NCI-H446 (cell line): ENCODE measurements at regions not wholly inside any gene's neighbourhood (a gene's known extent, or its start where the extent isn't known, plus 50 kb on each side); places are given as distances from the start of the nearest gene placed in this dataset.

ENCODE experiments used
- DNase-seq, 2 experiments: peaks; one replicate each; lab custom pipeline; 2025; lab: John Stamatoyannopoulos, UW

- DNase-seq: no peak
Measured at GRCh38 chr13:33372251-33372919, 86.8 kb upstream of the STARD13 start.

- no peak for DNase-seq
Measured at GRCh38 chr13:33373624-33374023, 88.1 kb upstream of the STARD13 start.

GRCh38 chr13:33375421-33375820 lies 89.9 kb upstream of the STARD13 start:
- DNase-seq: no peak

DNA sequence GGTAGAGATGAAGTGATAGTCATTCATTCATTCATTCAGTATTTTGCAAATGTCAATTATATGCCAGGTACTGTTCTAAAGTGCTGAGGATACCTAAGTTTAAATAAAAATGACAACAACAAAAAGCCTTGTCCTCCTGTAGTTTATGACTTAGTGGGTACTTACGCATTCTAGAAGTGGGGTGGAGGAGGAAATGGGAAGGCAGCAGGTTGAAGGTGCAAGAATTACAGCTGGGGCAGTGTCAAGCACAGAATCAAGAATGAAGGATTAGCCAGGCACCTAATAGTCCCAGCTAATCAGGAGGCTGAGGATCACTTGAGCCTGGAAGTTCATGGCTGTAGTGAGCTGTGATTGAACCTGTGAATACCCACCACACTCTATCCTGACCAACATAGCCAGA lies 90.7 kb upstream of the STARD13 start:
- DNase-seq: no peak

GRCh38 chr13:33377411-33377810 lies 91.9 kb upstream of the STARD13 start:
- DNase-seq: no peak

- DNase-seq: no peak
Measured at GRCh38 chr13:33377825-33378224, 92.3 kb upstream of the STARD13 start.

DNA sequence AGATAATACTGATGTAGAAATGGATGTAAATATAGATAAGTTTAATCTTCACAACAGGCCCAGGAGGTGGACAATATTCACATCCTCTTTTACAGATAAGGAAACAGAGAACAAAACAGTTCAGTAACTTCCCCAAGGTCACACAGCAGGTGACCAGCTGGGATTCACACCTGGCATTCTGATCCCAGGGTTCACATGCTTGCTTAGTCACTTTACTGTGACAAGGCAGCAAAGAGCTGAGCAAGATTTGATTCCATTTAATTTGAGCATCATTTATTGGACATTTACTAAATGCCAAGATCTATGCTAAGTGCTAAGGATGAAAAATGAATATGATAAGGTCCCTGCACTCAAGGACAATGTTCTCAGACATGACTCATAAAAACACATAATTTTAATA lies 94.1 kb upstream of the STARD13 start:
- no peak for DNase-seq

DNA sequence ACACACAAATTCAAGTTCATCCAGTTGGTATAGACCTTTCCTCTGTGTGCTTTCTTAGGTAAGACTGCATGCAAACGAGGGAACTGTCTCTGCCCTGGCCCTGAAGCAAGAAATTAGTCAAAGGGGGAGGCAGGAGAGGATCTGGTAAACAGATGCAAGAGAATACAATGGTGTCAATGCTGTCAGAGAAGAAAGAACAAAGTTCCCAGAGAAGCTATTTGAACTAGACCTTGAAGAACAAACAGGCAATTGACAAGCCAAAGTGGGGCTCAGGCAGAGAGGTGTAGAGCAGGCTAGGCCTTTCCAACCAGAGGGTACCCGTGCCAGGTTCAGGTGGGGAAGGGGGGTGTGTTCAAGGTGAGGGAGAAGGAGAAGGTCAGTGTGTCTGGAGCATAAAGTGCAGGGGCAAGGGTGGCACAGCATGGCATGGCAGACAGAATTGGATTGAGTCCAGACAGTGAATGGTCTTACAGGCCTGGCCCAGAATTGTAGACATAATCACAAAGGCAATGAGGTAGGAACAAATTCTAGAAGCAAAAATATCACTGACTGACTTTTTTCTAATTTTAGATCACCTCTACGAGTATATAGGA lies 95.0 kb upstream of the STARD13 start:
- DNase-seq: no peak

DNA sequence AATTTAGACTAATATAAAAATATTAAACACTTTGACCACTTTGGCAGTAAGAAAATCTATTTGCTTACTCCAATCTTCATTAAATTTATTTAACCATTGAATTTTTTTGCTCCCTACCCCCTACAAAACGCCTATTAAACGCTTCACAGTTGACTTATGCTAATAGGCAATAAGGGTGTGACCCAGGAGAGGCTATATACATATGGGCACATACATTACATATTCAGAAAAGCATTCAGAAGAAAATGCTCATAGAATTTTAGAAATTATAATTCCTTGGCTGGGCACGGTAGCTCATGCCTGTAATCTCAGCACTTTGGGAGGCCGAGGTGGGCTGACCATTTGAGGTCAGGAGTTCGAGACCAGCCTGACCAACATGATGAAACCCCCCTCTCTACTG lies 95.6 kb upstream of the STARD13 start:
- no peak for DNase-seq

- no peak for DNase-seq
Measured at GRCh38 chr13:33381906-33382305, 96.4 kb upstream of the STARD13 start.

GRCh38 chr13:33383724-33384577 lies 98.4 kb upstream of the STARD13 start:
- no peak for DNase-seq

DNA sequence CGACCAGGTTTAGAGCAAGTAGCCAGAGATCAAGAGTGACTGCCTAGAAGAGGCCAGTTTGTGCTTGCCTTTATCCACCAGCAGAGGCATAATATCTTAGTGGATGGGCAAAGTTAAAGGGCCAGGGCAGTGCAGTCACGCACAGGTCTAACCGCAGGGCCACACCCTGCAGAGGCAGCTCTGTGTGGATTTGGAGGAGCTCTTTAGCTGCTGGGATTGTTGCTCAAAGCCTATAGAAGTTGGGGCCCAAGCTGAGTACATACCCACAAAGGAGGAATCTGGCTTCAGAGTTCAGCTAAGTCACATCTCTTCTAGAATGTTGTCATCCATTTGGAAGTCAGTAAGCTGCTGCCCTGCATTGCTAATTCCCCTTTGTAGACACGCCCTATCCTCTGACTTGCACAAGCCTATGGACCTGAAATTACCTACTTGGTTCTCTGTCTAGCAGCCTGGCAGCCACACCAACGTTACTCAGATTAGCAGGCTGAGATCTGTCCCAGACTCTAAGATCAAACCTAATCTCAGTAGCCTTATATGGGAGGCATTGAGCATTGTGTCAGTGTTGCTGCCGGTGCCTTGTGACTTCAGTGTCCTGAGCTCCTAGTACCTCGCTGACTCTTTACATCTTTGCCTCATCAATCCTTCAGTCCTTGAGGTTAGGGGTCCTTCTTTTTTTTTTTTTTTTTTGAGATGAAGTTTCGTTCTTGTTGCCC lies 102.9 kb upstream of the STARD13 start:
- DNase-seq: no peak

DNA sequence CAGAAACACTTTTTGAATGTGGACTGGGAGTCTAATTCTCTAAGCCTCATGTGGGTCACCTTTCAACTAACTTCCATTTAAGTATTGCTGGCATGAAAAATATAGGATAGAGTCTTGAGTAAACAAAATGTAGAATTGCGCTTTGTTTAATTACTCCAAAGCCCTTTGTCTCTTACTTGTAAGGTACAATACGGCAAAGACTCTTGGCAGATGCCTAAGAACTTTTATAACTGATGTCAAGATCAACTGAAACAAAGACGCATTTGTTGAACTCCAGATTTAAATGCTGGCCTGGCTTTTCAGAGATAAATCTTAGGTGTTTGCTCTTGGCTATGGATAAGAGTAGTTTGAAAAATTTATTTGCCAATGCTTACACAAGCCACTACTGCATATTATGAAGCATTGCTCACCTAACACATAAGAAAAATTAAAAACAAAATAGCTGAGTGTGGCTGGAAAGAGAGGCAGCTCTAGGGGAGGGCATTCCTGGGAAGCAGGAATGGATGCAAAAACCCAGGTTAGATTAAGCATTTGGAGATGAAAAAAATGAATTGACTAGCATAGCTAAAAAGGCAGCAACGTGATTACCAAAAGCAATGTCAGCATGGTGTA lies 107.3 kb upstream of the STARD13 start:
- no peak for DNase-seq

DNA sequence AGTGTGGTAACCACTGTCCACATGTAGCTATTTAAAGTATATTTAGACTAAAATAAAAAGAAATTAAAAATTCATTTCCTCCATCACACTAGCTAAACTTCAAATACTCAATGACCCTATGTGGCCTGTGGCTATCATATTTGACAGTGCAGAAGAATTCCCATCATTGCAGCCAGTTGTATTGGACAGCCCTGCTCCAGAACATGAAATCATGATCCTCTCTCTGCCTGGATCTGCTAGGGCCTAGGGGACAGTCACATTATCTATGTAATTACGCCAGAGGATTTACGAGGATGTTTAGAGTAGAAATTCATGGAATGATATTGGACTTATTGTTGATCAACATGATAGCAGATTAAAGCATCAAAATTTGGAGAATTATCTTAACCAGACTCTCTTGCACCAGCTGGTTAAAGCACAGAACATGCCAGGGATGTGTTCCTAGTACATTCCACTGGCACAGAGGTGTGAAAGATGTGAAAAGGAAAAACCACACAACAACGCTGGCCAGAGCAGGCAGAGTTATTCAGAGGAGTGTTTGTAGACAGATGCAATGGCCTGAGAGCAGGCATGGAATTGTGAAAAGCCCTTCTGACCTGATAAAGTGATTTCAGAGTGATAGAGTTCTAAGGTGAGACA lies 108.9 kb upstream of the STARD13 start:
- no peak for DNase-seq

DNA sequence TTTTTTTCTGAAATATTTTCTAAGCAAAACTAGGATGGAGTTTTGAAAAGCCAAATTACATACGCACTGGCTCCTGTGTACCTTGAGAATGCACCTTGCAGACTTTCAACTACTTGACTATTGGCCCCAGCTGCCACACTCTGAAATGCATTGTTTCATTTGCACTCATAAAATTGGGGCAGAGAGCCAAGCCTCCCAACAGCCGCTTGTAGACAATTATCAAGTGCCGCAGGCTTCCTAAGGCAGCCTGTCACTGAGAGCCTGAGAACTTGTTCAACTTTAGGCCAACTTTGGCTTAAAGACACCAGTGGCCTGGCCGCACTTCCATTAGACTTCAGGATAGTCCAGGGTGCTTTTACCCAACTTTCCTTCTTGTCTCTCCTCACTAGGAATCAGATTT lies 115.7 kb upstream of the STARD13 start:
- DNase-seq: peak; percentile 32 to 72

- DNase-seq: no peak
Measured at GRCh38 chr13:33402975-33403374, 117.4 kb upstream of the STARD13 start.

GRCh38 chr13:33403807-33404362 lies 118.3 kb upstream of the STARD13 start:
- no peak for DNase-seq

DNA sequence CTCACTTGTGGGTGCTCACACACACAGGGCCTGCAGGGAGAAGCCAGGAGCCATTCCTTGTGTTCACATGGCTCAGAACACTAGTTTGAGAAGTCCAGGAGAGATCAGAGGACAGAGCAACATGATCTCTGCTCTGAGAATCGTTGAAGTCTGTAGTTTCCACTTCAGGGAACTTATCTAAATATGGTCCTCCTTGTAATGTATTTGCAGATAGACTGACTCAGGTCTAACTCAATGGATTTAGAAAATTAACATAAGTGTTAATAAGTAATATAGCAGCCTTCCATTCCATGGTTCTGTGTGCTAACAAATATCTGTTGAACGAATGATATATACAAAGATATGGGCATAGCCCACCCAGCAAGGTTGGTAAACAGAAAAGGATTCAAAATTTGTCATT lies 119.8 kb upstream of the STARD13 start:
- DNase-seq: no peak

- DNase-seq: no peak
Measured at GRCh38 chr13:33409673-33410510, 124.3 kb upstream of the STARD13 start.

DNA sequence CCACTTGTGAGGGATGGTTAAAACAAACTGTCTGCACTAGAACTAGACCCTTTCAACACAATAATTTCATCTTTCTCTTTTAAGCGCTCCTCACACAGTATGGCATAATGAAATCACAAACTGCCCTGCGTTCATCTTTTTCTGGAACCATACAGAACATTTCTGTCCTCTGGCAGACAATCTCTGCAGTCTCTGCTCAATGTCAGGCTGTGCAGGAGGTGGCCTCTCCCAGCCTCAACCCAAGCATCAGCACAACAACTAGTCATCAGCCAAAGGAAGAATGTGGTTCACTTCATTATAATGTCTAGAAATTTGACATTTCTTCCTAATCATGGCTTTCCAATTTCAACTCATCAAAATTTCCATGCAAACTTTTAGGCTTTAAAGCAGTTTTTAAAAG lies 125.1 kb upstream of the STARD13 start:
- no peak for DNase-seq
